ENCODE measurements at regions not wholly inside any gene's neighbourhood (a gene's known extent, or its start where the extent isn't known, plus 50 kb on each side); places are given as distances from the start of the nearest gene placed in this dataset.
"Not testable (repeated sequence)": the region's sequence is repeated elsewhere in the genome, so short reads cannot be mapped to it uniquely, and the experiment has no call there.

DNA sequence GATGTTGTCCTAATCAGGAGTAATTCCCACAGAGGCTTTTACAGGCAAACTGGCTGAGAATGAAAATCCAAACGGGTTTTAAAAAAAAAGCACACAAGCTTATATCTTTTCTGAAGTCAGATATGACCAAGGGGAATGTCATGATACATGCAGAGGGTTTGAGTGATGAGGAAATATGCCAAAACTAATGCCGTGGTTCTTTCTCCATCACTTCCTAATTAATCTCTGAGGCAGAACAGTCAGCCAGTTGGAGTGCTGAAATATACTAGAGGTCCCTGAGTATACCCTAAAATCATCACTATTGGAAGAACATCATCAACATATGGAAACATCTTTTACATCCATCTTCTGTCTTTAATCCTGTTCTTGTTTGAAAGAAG, 160.8 kb upstream of the FAR2 start:
- DNase-seq, result peak; percentile 11

- no peak for DNase-seq
Measured at GRCh38 chr12:28991626-28992025, 157.5 kb upstream of the FAR2 start.

- DNase-seq, result no peak
Measured at GRCh38 chr12:28993720-28994119, 155.4 kb upstream of the FAR2 start.

DNA sequence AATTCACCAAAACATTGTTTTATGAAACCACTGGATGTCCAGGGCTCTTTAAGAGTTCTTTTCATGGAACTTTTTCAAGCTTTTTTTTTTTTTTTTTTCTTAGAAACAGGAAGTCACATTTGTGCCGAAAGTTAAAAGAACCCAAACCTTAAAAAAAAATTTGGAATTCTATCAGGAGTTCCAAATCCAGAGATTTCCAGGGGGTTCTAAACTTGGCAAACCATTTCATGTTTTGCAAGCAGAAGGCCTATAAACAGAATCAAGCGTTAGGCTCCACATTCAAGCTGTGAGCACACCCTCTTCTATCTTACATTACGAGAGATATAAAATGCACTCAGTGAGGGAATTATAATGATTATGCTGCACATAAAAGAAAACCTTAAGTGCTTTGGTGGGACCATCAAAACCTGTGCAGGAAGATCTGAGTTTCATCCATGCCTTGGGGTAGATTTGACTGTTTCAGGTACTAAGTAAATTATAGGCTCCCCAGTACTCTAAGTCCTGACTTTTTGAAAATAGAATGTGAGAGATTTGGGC, 154.8 kb upstream of the FAR2 start:
- DNase-seq, result no peak

- DNase-seq, result no peak
Measured at GRCh38 chr12:28996688-28997087, 152.4 kb upstream of the FAR2 start.

DNA sequence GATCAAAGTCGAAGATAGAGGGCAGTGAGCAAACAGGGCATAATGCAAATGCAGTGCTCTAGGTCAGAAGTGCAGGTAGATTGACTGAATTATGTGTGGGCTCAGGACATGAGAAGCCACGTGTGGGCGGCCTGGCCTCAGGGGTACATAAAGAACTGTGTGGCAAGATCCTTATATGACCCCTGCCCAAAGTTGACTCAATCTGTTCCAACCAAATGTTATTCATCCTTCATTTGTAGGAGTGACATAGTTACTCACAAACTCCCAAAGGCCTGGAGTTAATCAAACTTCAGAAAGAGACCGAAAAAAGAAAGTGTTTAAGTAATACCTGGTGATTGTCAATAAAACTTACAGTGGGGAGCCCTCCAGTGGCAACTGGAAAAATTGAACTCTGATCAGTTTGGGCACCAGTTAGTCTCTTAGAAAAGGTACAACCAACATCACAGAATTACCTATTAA, 150.4 kb upstream of the FAR2 start:
- DNase-seq, result peak; percentile 59

GRCh38 chr12:29004066-29004935, 144.8 kb upstream of the FAR2 start:
- DNase-seq, result no peak

DNA sequence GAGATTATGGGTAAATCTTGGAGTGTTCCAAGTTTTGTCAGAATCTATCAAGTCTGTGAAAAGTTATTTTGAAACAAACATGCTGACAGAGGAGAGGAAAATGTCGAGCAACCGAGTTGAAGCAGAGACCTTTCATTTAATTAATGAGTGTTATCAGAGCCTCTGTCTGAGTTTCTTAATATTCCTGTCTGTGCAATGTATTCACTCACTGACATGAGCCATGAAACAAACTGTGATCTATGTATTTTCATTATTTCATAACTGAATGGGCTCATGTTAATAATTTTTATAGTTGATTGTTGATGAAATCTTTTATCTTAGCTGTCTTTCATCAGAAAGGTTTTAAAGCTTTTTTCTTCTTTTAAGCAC, 144.2 kb upstream of the FAR2 start:
- DNase-seq, result no peak

DNA sequence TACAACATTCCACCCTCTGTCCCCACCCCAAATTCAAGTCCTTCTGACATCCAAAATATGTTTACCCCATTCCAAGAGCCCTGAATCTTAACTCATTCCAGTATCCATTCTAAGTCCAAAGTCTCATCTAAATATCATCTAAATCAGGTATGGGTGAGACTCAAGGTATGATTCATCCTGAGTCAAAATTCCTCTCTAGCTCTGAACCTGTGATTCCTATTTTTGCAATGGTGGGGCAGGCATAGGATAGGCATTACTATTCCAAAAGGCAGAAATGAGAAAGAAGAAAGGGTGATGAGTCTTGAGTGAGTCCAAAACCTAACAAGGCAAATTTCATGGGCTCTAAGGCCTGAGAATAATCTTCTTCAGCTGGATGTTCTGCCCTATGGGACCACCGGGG, 140.3 kb upstream of the FAR2 start:
- DNase-seq, result no peak

DNA sequence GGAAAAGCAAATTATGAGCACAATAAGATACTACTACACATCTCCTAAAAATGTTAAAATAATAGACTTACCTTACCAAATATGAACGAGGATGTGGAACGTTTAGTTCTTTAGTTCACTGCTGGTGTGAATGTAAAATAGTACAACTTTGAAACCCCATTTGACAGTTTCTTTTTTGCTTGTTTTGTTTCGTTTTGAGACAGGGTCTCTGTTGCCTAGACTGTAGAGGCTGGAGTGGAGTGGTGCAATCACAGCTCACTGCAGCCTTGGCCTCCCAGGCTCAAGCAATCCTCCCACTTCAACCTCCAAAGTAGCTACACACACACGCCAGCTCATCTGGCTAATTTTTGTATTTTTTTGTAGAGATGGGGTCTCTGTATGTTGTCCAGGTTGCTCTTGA, 136.4 kb upstream of the FAR2 start:
- no peak for DNase-seq

- DNase-seq, result not testable (repeated sequence)
Measured at GRCh38 chr12:29017532-29017931, 131.5 kb upstream of the FAR2 start.

DNA sequence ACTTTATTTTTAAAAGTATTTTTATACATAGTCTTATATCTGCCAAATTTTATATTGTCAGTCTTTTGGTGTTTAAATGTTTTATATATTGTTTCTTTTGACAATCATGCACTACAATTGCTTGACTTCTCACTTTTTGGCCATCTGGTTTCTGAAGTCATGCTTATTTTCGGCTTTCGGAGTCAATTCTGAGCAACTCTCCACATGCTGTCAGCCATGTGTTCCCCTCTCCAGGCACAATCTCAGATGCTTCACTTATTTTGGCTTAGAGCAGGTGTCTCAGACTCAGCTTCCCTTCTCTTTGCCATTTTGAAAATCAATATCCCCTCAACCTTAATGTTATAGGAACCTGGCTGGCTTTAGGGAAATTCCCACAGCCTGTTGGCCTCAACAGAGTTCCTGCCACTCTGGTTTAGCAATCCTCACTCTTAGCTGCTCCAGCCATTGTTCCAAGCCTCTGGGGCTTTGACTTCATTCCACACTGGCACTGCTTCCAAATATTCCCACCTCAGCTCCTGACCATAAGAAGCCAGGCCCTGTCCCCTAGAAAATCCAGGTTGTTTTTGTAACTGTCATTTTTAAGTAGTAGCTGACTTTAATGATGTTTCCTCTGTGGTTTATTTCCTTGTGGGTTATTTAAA, 125.5 kb upstream of the FAR2 start:
- DNase-seq, result peak; percentile 40

GRCh38 chr12:29024117-29024516, 125.0 kb upstream of the FAR2 start:
- DNase-seq, result no peak

DNA sequence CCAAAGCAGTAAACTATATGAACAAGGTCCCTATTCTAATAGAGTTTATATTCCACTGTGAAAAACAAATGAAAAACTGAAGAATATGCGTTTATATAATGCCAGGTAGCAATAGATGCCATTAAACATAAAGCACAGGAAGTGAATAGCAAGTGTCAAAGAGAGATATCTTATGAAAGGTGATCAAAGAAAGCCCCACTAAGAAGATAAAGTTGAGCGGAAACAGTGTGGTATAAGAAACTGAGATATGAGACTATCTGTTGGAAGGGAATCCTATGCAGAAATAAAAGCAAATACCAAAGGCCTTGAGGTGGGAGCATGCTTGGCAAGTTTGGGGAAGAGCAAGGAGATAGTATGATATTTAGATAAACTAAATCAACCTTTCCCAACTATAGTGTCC, 123.1 kb upstream of the FAR2 start:
- DNase-seq, result no peak

DNA sequence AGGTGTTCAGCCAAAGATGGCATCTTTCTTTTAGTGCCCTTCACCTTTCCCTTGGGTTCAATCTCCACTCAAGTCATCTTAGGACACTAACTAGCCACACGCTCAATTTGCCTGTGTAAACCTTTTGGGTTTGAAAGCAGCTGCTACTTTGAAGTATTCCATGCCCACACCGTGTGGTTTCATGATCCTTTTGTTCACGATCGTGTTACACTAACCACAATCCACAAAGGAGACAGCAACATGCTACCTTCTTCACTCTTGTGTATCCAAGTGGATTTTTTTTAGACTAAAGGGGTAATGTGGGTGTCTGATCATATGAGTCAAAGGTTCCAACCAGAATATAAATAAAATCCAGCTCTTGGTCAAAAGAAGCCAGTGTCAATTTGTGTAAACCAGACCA, 122.7 kb upstream of the FAR2 start:
- DNase-seq, result no peak

DNA sequence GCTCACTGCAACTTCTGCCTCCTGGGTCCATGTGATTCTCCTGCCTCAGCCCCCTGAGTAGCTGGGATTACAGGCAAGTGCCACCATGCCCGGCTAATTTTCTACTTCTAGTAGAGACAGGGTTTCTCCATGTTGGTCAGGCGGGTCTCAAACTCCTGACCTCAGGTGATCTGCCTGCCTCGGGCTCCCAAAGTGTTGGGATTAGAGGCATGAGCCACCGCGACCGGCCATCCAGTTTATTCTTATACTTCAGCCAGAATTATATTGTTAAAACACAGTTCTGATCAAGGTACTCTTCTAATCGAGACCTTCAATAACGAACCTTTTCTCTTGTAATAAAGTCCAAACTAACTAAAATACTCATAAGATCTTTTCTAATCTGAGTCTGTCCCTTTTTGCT, 119.6 kb upstream of the FAR2 start:
- not testable (repeated sequence) for DNase-seq

DNA sequence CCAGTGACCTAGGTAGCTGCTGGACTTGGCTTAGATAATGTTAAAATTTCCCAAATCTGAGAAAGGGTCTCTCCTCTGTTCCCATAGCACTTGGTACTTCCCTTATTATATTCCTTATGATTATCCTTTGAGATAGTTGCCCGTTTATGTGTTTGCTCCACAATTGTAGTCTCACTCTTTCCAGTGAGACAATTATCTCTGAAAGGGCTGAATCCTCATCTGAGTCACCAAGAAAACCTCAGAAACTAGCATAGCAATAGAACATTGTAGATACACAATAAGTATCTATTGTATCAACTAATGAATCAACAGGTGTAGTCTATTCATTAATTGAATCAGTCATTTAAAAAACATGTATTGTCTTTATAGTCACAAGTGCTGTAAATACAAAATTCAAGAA, 119.1 kb upstream of the FAR2 start:
- DNase-seq, result no peak

- DNase-seq, result no peak
Measured at GRCh38 chr12:29032446-29032845, 116.6 kb upstream of the FAR2 start.

DNA sequence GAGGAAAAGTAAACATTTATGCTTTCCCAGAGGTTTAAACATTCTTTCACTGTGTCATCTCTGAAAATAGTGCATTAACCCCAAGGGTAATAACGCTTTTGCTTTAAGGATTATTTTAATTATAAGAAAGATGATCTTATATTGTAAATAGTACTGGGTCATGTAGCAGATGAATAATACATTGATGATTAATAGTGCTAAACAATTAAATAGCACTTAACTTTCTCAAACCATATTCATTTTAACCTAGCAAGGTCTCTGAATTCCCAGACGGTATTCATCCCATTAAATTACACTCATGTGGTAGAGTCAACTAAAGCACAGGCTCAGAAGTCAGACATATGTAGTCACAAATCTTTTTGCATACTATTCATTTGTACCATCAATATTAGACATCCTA, 115.6 kb upstream of the FAR2 start:
- DNase-seq, result no peak

DNA sequence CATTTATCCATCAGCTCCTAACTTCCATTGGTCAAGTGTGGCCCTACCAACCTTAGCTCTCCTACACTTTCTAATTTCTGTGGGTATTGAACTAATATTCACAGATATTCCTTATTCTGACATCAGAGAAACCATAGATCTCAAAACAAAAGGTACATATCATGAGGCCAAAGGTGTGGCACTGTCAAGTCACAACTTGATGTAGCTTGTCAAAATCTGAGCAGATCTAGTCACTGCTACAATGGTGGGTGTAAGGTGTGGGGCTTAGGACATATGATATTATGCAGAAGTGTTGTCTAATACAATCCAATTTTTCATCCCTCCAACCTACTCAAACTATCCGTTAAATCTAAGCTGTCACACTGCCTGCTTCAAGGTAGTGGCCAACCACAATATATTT, 114.0 kb upstream of the FAR2 start:
- no peak for DNase-seq

DNA sequence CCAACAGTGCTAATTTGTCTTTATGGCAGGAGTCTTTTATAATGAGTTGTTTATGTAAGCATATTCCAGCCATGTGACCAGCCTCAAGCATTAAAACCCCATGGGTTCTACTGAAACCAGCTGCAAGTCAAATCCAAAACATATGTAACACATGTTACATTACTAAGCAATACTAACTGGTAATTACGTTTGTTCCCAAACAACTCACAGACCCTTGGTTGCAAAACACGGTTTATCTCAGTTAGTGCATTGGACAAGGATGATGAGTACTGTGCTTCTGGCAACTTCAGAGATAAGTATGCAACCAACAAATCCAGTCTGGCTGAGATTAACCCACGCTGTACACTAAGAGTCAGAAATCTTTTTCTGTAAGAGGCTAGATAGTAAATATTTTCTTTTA, 110.1 kb upstream of the FAR2 start:
- DNase-seq, result peak; percentile 69

- DNase-seq, result no peak
Measured at GRCh38 chr12:29041621-29042020, 107.5 kb upstream of the FAR2 start.

DNA sequence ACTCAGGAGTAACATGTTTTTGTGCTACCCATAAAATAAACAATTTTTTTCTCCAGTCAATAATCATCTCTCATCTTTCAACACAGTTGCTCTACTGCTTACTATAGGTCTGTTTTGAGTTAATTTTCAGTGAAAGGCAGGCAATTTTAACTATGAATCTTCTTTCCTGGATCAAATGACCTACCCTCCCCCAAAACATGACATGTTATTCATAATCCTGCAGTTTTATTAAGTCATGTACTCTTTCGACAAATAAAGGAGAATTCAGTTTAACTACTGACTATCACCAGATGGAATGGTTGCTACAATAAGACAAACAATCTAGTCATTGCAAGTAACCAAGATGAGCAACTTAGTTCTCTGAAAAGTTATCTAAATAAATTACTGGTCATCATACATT, 106.0 kb upstream of the FAR2 start:
- DNase-seq, result no peak

- no peak for DNase-seq
Measured at GRCh38 chr12:29044799-29045198, 104.3 kb upstream of the FAR2 start.

All from tongue (tissue), 1 donor.